DND-41 (cell line): ENCODE measurements at regions not wholly inside any gene's neighbourhood (a gene's known extent, or its start where the extent isn't known, plus 50 kb on each side); places are given as distances from the start of the nearest gene placed in this dataset.

Source experiments
- CTCF ChIP-seq: IDR thresholded peaks from 2 replicates; pipeline ENCODE4 v1.5.1; 2012; ENCODE audit warnings: borderline replicate concordance, low read length, moderate library complexity, mild to moderate bottlenecking; ENCODE audit not compliant: poor library complexity, severe bottlenecking; ENCODE audit errors: extremely low read depth
- EZH2 ChIP-seq: IDR thresholded peaks from 3 replicates; pipeline ENCODE4 v1.6.1; 2012; ENCODE audit warnings: borderline replicate concordance, low read depth, mild to moderate bottlenecking, moderate library complexity, low read length, inconsistent platforms; ENCODE audit not compliant: severe bottlenecking

- TF ChIP-seq EZH2 = no peak
- no peak for TF ChIP-seq CTCF
Observed at GRCh38 chr11:119888119-119888518, 159.1 kb upstream of the NECTIN1 start.
